B cell (primary cell): ENCODE measurements at regions not wholly inside any gene's neighbourhood (a gene's known extent, or its start where the extent isn't known, plus 50 kb on each side); places are given as distances from the start of the nearest gene placed in this dataset.

ENCODE experiments used
- ATAC-seq: fragments of 200-7000 bp; cut with Tn5 transposase; one replicate; pipeline ENCODE4 v1.10.0; 2021; ENCODE audit warnings: low read depth, mild to moderate bottlenecking, moderate number of reproducible peaks, moderate library complexity
- CTCF ChIA-PET: fragments of 350-600 bp; sonication (Branson Sonifier 250); formaldehyde crosslinking; loops from one replicate; lab custom pipeline; 2021; ENCODE audit warnings: antibody characterized with exemption, inconsistent platforms; lab: Charles Lee
- POLR2A ChIA-PET: fragments of 350-600 bp; sonication (Branson Sonifier 250); formaldehyde crosslinking; loops from one replicate; lab custom pipeline; 2021; ENCODE audit warnings: antibody characterized with exemption; lab: Charles Lee
- DNase-seq: peaks from one replicate; pipeline ENCODE4 v3.0.0; 2013
- H2AFZ ChIP-seq: 2 replicates; pipeline ENCODE4 v1.6.1; 2012; ENCODE audit warnings: mild to moderate bottlenecking, low read depth, low read length; ENCODE audit not compliant: insufficient read depth, poor library complexity, severe bottlenecking
- H3K27ac ChIP-seq, 2 donors: 1 replicate in 1 of 2; 2 replicates in 1 of 2; pipeline ENCODE4 v1.5.1; 2012 to 2013; ENCODE audit warnings: low read length in 2 of 2, mild to moderate bottlenecking in 2 of 2, moderate library complexity in 1 of 2
- H3K27me3 ChIP-seq, 4 experiments: fragments of 200-600 bp in 1 of 4; sonication (generic) in 1 of 4; replicated peaks in 1 of 4; 1 replicate in 2 of 4; 2 replicates in 2 of 4; pipeline versions ENCODE4 v1.6.1 to v1.7.0; 2013 to 2016; ENCODE audit warnings: low read length in 3 of 4, mild to moderate bottlenecking in 2 of 4, mixed read lengths in 1 of 4, moderate library complexity in 1 of 4; ENCODE audit not compliant: insufficient read depth in 4 of 4, control insufficient read depth in 3 of 4; ENCODE audit errors: control extremely low read depth in 1 of 4
- H3K36me3 ChIP-seq, 2 experiments: replicated peaks in 1 of 2; 1 replicate in 1 of 2; 2 replicates in 1 of 2; pipeline versions ENCODE4 v1.6.1 to v1.7.1; 2013; ENCODE audit warnings: low read length in 1 of 2; ENCODE audit not compliant: insufficient read depth in 2 of 2, control insufficient read depth in 1 of 2; ENCODE audit errors: control extremely low read depth in 1 of 2, extremely low read depth in 1 of 2
- H3K4me1 ChIP-seq, 2 donors: fragments of 200-600 bp in 1 of 2; sonication (generic) in 1 of 2; 1 replicate in 1 of 2; 2 replicates in 1 of 2; pipeline versions ENCODE4 v1.5.1 to v1.6.1; 2013 to 2017; ENCODE audit warnings: low read length in 2 of 2; ENCODE audit not compliant: control insufficient read depth in 2 of 2, insufficient read depth in 2 of 2
- H3K4me2 ChIP-seq: replicated peaks from 2 replicates; pipeline ENCODE3; 2012; ENCODE audit warnings: mild to moderate bottlenecking, low read depth, low read length; ENCODE audit not compliant: poor library complexity, severe bottlenecking
- H3K4me3 ChIP-seq, 5 experiments: fragments of 200-600 bp in 1 of 5; sonication (generic) in 1 of 5; 1 replicate in 3 of 5; 2 replicates in 2 of 5; pipeline versions ENCODE4 v1.5.1 to v1.7.0; 2011 to 2016; ENCODE audit warnings: low read length in 4 of 5, mild to moderate bottlenecking in 4 of 5, low read depth in 2 of 5, control low read depth in 1 of 5, moderate library complexity in 1 of 5; ENCODE audit not compliant: insufficient read depth in 1 of 5; ENCODE audit errors: control extremely low read depth in 1 of 5, extremely low read depth in 1 of 5
- H3K79me2 ChIP-seq: fragments of 200-600 bp; sonication (generic); one replicate; pipeline ENCODE4 v1.6.0; 2016; ENCODE audit warnings: low read length; ENCODE audit not compliant: control insufficient read depth, insufficient read depth
- H3K9ac ChIP-seq: fragments of 200-600 bp; sonication (generic); 2 replicates; pipeline ENCODE4 v1.6.1; 2017; ENCODE audit warnings: mild to moderate bottlenecking, low read length, moderate library complexity
- H3K9me3 ChIP-seq, 3 donors: one replicate each; pipeline versions ENCODE4 v1.6.1 to v1.7.1; 2013; ENCODE audit warnings: low read length in 2 of 3; ENCODE audit not compliant: control insufficient read depth in 2 of 3, insufficient read depth in 1 of 3; ENCODE audit errors: control extremely low read depth in 1 of 3
- H4K20me1 ChIP-seq: 2 replicates; pipeline ENCODE4 v1.6.0; 2012; ENCODE audit warnings: mild to moderate bottlenecking, low read length; ENCODE audit not compliant: insufficient read depth, control insufficient read depth, poor library complexity, severe bottlenecking
- H3K27ac Mint-ChIP-seq: one replicate; pipeline ENCODE4 v1.8.0; 2021; ENCODE audit warnings: mixed read lengths
- H3K27me3 Mint-ChIP-seq: one replicate; pipeline ENCODE4 v1.8.0; 2021; ENCODE audit warnings: mixed read lengths
- H3K4me1 Mint-ChIP-seq: one replicate; pipeline ENCODE4 v1.8.0; 2021; ENCODE audit warnings: mixed read lengths
- H3K4me3 Mint-ChIP-seq: one replicate; pipeline ENCODE4 v1.8.0; 2021; ENCODE audit warnings: mixed read lengths
- H3K9me3 Mint-ChIP-seq: one replicate; pipeline ENCODE4 v1.8.0; 2022; ENCODE audit warnings: mixed read lengths; ENCODE audit not compliant: insufficient read depth
- CTCF ChIP-seq: fragments of 200-600 bp; IDR thresholded peaks from one replicate; pipeline ENCODE4 v1.8.0; 2022; ENCODE audit warnings: antibody characterized with exemption, mild to moderate bottlenecking
- EZH2 ChIP-seq: IDR thresholded peaks from 2 replicates; pipeline ENCODE4 v1.6.1; 2012; ENCODE audit warnings: borderline replicate concordance, low read depth, mild to moderate bottlenecking, moderate library complexity, low read length; ENCODE audit not compliant: insufficient read depth, poor library complexity, severe bottlenecking
- WGBS: methylation state at CpG from one replicate; pipeline ENCODE4 v1.1.5; 2013; ENCODE audit warnings: missing lambda C conversion rate; ENCODE audit not compliant: insufficient coverage; 5-methylcytosine and 5-hydroxymethylcytosine counted together
- intact Hi-C: fragments of 100-400 bp; cut with micrococcal nuclease; formaldehyde crosslinking; loops from one replicate; pipeline ENCODE4 v1.10.0; 2022

GRCh38 chr13:73961181-73961580 is 173.0 kb downstream of the KLF12 start:
- H3K79me2 ChIP-seq = peaks cover 79% of the 10 kb centered on the region
- H3K4me1 Mint-ChIP-seq = peaks cover 35% of the 10 kb centered on the region
- no peaks in the 10 kb centered on the region for H3K27me3 ChIP-seq
- no peak overlapping the region for H3K4me3 ChIP-seq
- H3K27me3 Mint-ChIP-seq = no peaks in the 10 kb centered on the region
- intact Hi-C loops = no loop called here
- no peaks in the 10 kb centered on the region for H3K36me3 ChIP-seq
- peaks cover 13 to 16% of the 10 kb centered on the region in 2 donors for H3K4me1 ChIP-seq
- peaks cover 25% of the 10 kb centered on the region for H4K20me1 ChIP-seq
- H3K9ac ChIP-seq = no peak overlapping the region
- WGBS = 75% methylated on average over 1 of the region's 4 CpGs
- ATAC-seq = no peak
- TF ChIP-seq EZH2 (no peak), CTCF (no peak)
- peak overlapping the region; percentile 24 for H3K4me2 ChIP-seq
- CTCF ChIA-PET = no interaction called here
- H3K9me3 Mint-ChIP-seq = peaks cover 4% of the 10 kb centered on the region
- H3K27ac Mint-ChIP-seq = no peak overlapping the region
- no peak overlapping the region for H3K27ac ChIP-seq
- no peak overlapping the region for H2AFZ ChIP-seq
- POLR2A ChIA-PET = no interaction called here
- no peak for DNase-seq
- peaks cover 0 to 2% (median 0%) of the 10 kb centered on the region in 3 donors for H3K9me3 ChIP-seq
- peak overlapping the region; percentile 9 for H3K4me3 Mint-ChIP-seq

- no peak overlapping the region for H3K4me3 Mint-ChIP-seq
- H2AFZ ChIP-seq = no peak overlapping the region
- H3K27me3 ChIP-seq = no peaks in the 10 kb centered on the region
- peaks cover 0 to 2% (median 0%) of the 10 kb centered on the region in 3 donors for H3K9me3 ChIP-seq
- CTCF ChIA-PET = interaction anchor here (1.1 kb wide), 1 partner anchor 12 kb away, joined by 3 read pairs; no protein-coding TSS in a partner anchor
- POLR2A ChIA-PET = no interaction called here
- no peak overlapping the region for H3K4me3 ChIP-seq
- peaks cover 4% of the 10 kb centered on the region for H3K9me3 Mint-ChIP-seq
- no peaks in the 10 kb centered on the region for H3K27me3 Mint-ChIP-seq
- H3K36me3 ChIP-seq = no peaks in the 10 kb centered on the region
- WGBS = no CpG with 5 or more reads among the region's 1 CpG
- no peak overlapping the region for H3K27ac ChIP-seq
- DNase-seq = no peak
- H3K9ac ChIP-seq = no peak overlapping the region
- no peak overlapping the region for H3K4me2 ChIP-seq
- peaks cover 72% of the 10 kb centered on the region for H3K79me2 ChIP-seq
- TF ChIP-seq EZH2 = no peak
- TF ChIP-seq CTCF = no peak
- ATAC-seq = no peak
- peaks cover 23% of the 10 kb centered on the region for H4K20me1 ChIP-seq
- H3K4me1 ChIP-seq = peaks cover 16 to 17% of the 10 kb centered on the region in 2 donors
- no peak overlapping the region for H3K27ac Mint-ChIP-seq
- intact Hi-C loops = no loop called here
- peaks cover 41% of the 10 kb centered on the region for H3K4me1 Mint-ChIP-seq
These were observed 173.7 kb downstream of the KLF12 start for GRCh38 chr13:73960474-73960873.
